Activated effector memory CD4-positive, alpha-beta T cell treated with anti-CD3 and anti-CD28 coated beads, Interleukin-2, amount 50 U/mL, for 16 hours (primary cell): ENCODE measurements at regions not wholly inside any gene's neighbourhood (a gene's known extent, or its start where the extent isn't known, plus 50 kb on each side); places are given as distances from the start of the nearest gene placed in this dataset.

ENCODE experiments used
- DNase-seq: peaks from one replicate; pipeline ENCODE4 v3.0.0-alpha.2; 2020

DNA sequence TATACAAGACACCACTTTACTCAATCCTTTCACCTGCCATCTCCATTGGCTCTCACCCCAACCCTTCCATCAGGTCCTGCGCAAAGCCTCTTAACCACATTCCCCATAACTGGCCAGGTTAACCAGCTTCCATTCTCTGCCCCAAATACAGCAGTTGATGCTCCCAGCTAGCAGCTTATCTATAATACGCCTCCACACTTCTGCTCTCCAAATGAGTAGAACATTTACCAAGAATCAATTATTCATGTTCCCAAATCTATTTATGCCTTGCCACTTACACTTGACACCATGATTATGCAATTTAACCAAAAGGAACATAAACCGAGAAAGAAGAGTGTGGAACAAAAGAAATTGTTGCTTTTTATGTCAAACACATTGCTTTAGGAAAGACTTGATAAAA is 103.7 kb upstream of the TPM1 start:
- no peak for DNase-seq

DNA sequence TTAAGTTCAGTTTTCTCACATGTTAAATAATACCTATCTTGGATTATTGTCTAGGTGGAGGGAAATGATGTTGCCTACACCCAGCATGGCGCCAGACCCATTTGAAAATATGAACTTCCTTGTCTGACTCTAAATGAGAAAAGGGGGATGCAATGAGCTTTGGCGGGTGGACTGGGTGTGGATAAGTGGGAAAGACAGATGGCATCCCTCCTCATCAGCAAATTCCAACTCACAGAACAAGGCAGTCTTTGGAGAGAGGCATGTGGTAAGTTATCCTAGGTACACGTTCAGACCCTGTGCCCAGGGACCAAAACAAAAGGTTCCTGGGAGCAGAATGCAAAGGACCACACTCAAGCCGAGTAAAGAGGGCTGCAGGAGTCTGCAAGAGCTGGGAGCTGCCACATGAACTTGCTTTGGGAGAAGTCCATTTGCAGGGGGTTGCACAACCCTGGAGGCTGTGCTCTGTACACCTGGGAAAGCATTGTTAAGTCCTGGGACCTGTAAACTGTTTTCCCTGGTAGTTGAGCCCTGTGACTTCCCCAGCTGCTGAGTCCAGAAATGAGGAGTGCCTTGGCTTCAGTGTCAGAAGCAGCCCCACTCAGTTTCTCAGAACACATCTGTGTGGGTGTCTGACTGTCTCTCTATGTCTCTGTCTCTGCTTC is 102.3 kb upstream of the TPM1 start:
- no peak for DNase-seq

DNA sequence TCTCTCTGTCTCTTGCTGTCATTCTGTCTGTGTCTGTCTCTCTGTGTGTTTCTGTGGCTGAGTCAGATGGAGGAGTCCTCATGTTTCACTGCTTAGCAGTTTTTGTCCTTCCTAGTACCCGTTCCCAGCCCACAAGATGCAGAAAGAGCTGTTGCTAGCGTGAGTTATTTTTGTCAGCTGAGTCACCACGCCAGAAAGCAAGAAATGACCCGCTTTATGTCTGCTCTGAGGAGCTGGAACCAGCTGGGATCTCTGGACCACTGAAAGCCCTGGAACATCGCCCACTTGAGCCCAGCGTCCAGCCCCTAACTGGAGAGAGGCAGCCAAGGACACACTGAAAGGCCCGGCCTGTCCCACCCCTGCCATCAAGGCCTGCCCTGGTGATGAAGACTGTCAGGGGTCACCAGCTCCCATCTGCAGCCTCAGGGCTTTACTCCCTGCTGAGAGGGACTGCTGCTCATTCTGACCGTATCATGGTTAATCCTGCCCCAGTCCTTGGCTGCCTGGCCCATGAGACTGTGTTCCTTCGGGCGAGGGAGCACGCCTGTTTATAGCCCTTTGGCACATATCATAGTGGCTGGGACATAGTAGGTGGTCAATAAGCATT is 101.7 kb upstream of the TPM1 start:
- DNase-seq, result no peak

DNA sequence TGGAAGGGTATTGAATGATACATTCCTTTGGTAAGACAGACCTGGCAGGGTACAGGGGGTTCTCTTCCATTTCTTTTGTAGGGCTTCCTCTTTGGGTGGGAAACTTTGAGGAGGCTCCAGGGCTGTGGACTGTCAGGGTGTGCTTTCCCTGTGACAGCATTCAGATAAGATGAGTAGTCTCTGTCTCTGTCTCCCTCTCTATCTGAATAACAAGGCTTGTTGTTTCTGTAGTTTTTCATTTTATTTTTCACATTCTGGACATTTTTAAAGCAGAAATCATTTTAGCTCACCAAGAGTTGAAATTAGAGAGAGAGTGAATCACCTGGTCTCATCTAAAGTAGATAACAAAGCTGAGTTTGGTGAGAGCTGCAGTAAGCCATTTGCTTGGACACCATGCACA is 100.8 kb upstream of the TPM1 start:
- no peak for DNase-seq

DNA sequence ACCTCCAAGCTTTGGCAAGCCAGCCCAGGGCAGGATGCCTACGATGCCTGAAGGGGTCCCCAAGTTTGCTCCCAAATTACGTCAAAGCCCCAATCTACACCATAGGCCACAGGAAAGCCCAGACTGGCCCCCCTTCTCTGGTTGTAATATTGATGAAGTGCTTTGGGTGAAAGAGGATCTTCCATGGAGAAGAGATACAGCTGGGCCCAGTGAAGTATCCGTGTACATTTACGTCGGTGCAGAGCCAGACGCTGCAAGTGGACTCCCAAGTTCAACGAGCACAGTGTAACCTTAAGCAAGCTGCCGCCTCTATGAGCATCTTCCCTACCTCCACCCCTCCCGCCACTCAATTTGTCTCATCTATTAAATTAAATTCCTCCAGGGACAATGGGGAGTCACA is 100.1 kb upstream of the TPM1 start:
- no peak for DNase-seq

DNA sequence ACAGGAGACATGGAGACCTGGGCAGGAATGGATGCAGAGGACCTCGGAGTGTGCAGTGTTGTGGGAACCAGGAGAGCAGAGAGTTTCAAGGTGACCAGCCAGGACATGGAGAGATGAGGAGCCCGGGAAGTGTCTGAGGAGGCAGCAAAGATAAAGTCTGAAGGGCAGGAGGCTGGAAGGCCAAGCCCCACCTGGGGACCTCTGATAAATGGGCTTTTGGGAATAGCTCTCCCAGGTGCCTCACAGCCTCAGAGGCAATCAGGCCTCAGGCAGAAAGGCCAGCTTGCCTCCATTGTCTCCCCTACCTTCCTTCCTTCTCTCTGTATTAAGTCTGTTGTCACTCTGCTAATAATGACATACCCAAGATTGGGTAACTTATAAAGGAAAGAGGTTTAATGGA is 97.5 kb upstream of the TPM1 start:
- no peak for DNase-seq

DNA sequence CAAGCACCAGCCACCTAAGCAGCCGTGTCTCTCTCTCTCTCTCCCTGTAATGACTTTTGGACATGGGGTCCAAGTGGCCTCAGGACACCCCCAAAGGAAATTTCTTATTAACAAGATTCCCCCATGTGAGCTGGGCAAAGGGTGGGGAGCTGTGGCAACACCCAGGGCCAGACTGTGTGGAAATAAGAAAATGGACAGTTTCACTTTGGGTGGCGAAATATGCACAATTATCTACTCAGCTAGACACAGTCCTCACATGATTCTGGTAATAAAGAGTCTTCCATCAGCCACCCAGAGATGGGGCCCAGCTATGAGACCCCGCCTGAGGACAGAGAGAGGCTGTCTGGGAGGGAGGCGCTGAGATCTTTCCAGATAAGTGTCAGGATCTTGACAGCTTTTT is 96.8 kb upstream of the TPM1 start:
- DNase-seq, result no peak

DNA sequence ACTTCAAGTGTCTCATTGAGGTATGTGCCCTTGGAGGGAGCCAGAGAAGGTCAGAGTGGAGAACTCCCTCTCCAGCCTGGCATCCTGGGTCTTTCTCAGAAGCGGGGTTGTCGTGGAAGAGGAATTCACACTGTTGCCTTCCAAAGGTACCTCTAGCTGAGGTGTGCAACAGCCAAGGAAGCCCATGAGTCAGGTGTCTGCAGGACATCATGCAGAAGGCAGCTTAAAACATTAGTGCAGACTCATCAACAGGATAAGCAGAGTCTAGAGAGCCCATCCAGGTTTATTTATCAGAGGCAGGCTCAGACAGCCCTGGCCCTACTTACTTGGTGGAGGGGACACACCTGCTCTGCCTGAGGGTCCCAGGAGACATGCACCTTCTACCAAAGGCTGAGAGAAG is 95.6 kb upstream of the TPM1 start:
- no peak for DNase-seq

DNA sequence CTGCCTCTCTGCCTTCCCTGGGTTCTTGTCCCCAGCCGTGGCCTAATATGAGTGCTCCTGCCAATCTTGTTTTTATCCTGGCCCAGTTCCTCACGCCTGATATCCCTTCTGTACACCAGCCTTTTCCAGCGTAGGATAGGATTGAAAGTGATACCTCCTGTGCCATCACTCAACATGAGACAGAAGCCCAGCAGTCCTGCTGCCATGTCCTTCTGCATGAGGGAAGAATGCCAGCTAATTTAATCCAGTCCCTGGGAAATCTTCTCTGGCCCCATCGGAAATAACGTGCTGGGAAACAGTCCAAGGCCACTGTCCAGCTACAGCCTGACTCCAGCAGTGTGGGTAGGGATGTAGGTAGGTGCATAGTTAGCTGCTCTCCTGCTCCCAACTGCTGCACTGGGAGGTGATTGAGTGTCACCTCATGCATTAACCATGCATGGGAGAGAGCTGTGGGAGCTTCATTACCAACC is 92.0 kb upstream of the TPM1 start:
- DNase-seq, result no peak

DNA sequence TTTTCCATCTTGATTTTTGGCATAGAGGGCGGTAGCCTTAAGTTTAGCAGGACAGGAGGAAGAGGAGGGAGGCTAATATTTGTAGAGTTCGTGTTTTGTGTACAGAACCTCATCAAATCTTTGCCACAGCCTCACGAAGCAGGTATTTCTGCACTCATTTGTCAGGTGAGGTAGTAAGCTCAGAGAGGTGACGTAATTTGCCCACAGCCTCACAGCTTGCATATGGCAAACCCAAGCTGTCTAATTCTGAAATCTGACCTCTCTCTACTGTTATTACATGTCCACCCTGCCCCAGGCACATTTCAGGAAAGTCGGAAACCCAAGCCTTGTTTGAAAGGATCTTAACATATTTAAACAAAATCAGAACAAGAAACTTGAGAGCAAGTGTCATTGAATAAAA is 91.1 kb upstream of the TPM1 start:
- no peak for DNase-seq

DNA sequence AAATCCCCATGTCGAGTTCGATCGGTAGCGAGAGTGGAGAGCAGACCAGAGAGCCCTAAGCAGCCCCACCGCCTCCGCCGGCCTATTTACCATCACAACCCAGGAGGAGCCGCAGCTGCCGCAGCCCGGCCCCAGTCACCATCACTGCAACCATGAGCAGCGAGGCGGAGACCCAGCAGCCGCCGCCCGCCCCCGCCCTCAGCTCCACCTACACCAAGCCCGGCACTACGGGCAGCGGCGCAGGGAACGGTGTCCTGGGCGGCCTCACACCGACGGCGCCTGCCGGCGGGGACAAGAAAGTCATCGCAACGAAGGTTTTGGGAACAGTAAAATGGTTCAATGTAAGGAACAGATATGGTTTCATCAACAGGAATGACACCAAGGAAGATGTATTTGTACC is 89.5 kb upstream of the TPM1 start:
- no peak for DNase-seq

DNA sequence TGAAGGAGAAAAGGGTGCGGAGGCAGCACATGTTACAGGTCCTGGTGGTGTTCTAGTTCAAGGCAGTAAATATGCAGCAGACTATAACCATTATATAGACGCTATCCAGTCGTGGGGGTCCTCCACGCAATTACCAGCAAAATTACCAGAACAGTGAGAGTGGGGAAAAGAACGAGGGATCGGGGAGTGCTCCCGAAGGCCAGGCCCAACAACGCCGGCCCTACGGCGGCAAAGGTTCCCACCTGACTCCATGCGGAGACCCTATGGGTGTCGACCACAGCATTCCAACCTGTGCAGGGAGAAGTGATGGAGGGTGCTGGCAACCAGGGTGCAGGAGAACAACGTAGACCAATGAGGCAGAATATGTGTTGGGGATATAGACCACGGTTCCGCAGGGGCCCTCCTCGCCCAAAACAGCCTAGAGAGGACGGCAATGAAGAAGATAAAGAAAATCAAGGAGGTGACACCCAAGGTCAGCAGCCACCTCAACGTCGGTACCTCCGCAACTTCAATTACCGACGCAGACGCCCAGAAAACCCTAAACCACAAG is 89.0 kb upstream of the TPM1 start:
- DNase-seq, result no peak

DNA sequence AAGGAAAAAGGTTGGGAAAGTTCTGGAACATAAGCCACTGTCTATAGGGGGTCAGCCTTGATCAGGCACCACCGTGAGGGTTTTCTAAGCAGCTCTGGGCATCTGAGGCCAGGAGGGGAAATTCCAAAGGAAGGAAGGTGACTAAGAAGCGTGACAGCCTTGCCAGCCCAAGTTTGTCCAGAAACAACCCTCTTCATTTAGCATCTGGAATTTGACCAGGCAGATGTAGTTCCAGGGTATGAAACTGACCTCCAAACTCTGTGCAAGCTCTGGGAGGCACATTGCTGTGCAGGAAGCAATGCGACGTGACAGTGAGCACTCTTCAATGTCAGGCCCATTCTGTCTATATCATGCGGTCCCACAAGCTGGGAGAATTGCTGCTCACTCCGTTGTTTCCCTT is 85.4 kb upstream of the TPM1 start:
- DNase-seq, result no peak

DNA sequence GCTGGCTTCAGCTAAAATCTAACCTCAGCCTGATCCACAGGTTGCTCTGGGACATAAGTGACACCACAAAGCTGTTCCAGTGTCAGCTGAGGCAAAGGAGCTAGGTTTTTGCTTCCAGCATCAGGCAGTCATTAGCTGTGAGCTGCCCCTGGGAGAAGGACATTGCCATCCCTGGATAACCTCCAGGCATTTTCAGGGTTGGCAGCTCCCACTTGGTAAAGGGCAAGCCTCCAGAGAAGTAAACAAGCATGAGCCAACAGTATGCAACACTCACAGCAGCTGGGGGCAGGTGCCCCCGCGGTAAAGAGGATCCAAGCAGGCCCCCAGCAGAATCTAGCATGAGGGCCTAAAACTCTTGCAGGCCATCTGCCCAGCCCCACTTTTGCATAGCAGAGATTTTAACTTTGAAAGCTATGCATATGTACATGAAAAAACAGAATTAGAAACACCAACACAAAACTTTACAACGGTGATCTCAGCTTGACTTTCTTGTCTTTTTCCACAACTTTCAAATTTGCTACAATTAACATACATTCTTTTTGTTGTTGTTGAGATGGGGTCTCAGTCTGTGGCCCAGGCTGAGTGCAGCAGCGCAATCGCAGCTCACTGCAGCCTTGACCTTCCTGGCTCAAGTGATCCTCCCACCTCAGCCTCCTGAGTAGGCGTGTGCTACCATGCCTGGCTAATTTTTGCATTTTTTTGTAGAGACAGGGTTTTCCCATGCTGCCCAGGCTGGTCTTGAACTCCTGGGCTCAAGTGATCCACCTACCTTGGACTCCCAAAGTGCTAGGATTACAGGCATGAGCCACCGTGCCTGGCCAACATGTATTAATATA is 83.8 kb upstream of the TPM1 start:
- DNase-seq, result no peak

DNA sequence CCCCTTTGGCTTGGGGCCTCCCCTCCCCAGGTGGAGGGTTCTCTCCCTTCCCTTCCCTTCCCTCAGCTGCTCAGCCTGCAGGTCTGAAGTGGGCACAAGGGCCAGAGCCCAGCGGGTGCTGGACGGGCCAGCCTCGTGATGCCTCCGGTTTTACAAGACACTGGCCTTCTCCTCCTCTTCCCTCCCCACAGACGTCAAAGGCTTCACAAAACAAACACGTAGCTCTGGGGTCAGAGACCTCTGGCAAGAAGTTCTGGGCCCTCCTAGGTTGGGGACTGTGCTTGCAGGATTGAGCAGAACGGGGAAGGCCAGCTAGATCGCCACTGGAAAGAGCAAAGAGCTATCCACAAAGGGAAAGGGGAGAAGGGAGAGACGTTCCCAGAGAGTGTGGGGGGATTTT is 81.4 kb upstream of the TPM1 start:
- DNase-seq, result no peak

DNA sequence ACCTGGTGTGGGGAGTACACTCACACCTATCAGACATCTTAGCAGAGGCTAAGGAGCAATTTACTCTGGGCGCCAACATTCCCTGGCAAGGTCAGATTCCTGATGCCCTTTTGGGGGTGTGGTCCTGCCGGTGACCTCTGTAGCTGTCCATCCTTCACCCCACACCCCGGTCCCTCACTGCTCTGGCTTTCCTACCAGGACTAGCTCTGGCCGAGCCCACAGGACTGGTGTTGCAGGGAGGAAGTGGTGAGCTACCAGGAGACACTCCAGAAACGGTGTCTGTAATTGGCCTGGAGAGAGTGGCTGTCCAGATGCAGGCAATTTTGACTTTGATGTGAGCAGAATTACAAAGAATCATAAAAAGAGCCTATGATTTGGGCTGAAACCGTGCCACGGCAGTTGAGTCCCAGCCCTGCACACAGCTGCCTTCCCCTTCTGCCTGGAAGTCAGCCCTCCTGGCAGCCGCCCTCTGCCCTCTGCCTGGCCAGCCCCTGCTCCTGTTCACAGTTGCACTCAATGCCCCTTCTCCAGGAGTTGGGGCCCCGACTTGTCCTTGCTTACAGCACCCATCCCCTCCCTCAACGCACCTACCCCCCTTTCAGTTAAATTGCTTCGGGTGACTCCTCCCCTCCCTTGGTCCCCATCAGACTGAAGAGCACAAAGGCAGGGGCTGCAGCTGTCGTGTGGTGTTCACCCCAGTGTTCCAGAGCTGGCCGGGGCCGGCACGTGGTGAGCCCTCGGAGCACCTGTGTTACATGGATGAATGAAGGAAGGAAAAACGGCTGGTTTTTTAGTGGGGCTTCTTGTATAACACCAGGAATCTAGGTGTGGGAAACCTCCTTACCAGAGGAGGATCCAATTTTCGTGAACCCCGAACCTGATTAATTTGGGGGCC is 80.2 kb upstream of the TPM1 start:
- no peak for DNase-seq

DNA sequence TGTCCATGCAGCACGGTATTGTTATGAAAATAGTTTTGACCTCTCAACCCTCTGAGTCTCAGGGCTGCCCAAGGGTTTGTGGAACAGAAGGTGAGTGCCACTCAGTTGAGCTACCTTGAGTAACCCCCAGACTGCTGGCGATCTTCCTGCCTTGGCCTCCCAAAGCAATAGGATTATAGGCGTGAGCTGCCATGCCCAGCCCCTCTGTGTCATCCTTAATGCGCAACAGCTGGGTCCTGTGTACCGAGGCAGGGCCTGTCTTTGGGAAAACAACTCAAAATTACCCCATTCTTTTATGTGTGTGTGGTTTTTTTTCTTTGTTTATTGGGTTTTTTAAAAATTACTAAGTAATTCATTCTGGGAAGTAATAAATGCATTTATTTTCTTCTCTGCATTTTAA is 78.3 kb upstream of the TPM1 start:
- DNase-seq, result no peak

DNA sequence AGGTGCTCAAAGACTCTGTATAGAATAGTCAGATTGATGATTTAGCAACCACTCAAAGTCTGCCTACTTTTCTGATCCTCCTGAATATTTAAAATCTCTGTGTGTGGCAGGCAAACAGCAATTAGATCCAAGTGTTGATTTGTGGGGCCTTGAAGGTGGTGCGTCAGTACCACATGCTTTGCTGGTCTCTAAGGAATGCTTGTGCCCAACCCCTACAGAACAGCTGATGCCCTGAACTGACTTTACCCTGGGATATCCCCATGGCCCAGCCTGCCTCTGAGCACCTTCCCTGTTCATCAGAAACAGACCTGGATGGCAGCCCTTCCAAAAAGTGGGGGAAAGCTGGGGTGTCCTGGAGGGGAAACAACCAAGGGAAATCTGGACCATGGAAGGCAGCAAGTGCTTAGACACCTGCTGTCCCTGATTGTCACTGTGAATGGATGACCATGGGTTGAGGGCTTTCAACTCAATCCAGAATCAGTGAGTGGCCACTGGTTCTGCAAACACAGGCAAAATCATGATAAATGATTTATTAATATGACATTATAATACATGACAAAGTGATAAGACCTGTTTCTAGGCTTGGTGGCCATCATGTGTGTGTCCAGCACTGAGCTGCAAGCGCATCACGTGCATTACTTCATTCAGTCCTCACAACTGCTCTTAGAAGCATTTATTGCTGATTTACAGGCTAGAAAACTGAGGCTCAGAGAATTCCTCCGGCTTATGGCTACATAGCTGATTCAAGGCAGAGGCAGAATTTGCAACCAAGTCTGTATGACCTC is 76.1 kb upstream of the TPM1 start:
- DNase-seq, result no peak

DNA sequence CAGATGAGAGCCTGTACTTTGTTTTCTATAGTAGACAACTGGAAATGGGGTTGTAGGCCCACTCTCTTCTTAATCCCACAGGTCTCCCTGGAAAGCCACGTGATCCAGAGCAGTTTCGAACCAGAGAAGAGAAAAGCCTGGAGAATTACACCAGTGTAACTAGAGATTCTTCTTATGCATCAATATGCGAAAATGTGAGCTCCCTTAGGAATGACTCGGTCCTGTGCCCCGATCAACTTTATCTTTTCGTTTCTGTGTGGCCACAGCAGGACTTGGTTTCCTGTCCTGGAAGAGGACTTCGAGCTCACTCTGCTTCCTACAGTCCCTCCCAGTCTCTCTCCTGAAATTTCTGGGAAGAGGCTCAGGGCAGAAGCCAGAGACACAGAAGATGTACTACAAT is 73.8 kb upstream of the TPM1 start:
- no peak for DNase-seq

DNA sequence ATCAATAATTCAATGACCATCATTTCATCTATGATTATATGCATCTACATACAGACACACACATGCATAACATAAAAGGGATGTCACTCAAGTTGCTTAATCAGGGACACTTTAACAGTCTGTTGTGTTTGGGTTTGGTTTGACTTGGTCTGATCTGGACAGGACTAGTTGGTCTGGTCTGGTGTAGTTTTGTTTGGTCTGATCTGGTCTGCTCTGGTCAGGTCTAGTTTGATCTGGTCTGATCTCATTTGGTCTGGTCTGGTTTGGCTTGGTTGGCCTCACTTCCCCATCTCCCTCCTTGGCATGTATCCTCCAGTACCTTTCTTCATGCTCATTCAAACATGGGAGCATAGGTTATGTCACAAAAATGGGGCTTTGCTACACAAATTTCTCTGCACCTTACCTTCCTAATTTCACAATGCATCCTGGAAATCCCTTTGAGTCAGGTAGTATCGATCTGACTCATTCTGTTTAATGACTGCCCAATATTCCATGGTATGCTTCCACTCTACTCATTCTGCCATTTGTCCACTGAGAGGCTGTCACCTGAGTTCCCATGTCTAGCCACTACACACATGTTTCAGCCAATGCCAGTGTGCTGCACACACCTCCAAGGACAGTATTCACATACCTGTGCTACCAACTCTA is 73.0 kb upstream of the TPM1 start:
- DNase-seq, result no peak

DNA sequence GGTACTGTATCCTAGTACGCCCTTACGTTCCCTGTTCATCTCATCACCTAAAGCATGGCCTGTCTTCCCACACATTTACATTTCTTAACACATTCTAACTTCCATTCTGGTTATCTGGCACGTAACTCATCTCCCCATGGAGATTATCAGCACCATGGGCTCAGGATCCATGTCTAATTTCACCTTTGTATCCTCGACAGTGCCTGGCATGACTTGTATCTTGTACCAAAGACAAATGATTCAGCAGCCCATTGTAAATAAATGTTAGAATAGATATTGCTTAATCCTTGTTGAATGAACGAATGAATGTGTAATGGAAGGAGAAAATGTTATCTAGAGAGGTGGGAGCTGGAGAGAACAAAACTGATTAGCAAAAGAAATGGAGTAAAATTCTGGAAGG is 69.7 kb upstream of the TPM1 start:
- no peak for DNase-seq

DNA sequence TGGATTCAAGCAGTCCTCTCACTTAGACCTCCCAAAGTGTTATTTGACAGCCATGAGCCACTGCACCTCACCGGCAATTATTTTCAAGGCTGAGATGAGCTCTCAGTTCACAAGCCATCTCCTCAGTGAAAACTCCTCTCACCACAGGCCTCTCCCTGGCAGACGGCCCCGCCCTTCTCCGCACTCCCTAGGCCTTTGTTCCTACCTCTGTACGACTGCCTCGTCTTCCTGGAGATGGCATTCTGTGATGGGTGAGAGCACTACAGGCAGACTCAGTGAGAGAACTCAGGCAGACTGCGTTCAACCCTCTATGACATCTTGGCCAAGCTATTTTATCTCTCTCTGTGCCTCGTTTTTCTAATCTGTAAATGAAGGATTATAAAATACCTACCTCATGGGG is 67.0 kb upstream of the TPM1 start:
- DNase-seq, result no peak
